Gastroesophageal sphincter (tissue), 3 donors: ENCODE measurements at regions not wholly inside any gene's neighbourhood (a gene's known extent, or its start where the extent isn't known, plus 50 kb on each side); places are given as distances from the start of the nearest gene placed in this dataset.

Experiments used
- EP300 ChIP-seq: sonication (generic); formaldehyde crosslinking; IDR thresholded peaks from one replicate; pipeline ENCODE4 v1.6.1; 2017; ENCODE audit warnings: antibody characterized with exemption, mild to moderate bottlenecking
- POLR2A ChIP-seq, 2 donors: fragments of 450-650 bp; IDR thresholded peaks; one replicate each; pipeline ENCODE4 v1.6.1; 2017; ENCODE audit warnings: antibody characterized with exemption in 2 of 2, mild to moderate bottlenecking in 2 of 2, moderate library complexity in 1 of 2
- POLR2AphosphoS5 ChIP-seq: sonication (generic); formaldehyde crosslinking; IDR thresholded peaks from one replicate; pipeline ENCODE4 v1.6.1; 2017; ENCODE audit warnings: antibody characterized with exemption
- TF ChIP-seq, protein P1 (sequence below), 4 experiments: fragments of 200-600 bp in 2 of 4; fragments of 450-650 bp in 2 of 4; sonication (generic) in 1 of 4; IDR thresholded peaks; one replicate each; pipeline ENCODE4 v1.5.1; 2017 to 2019; ENCODE audit warnings: antibody characterized with exemption in 4 of 4, mild to moderate bottlenecking in 2 of 4, moderate library complexity in 2 of 4

DNA sequence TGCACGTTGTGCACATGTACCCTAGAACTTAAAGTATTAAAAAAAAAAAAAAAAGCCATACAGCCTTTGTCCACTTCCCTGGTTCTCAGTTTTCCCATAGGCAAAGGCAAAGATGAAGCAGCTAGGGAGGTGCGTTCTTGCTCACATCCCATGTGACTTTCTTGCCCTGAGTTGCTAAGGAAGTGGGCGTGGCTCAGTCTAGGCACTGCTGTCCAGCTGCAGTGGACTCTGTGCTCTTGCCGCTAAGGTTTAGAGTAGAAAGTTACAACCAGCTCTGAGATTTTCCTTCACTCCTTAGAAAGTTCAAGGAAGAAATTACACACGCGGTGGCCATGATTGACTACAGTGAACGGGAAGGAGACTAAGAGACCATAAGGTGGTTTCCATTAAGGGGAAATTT, 144.7 kb downstream of the NAA11 start:
- TF ChIP-seq, protein P1, sequence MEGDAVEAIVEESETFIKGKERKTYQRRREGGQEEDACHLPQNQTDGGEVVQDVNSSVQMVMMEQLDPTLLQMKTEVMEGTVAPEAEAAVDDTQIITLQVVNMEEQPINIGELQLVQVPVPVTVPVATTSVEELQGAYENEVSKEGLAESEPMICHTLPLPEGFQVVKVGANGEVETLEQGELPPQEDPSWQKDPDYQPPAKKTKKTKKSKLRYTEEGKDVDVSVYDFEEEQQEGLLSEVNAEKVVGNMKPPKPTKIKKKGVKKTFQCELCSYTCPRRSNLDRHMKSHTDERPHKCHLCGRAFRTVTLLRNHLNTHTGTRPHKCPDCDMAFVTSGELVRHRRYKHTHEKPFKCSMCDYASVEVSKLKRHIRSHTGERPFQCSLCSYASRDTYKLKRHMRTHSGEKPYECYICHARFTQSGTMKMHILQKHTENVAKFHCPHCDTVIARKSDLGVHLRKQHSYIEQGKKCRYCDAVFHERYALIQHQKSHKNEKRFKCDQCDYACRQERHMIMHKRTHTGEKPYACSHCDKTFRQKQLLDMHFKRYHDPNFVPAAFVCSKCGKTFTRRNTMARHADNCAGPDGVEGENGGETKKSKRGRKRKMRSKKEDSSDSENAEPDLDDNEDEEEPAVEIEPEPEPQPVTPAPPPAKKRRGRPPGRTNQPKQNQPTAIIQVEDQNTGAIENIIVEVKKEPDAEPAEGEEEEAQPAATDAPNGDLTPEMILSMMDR (IDR thresholded peaks at IDR 0.05): no peak
- TF ChIP-seq POLR2AphosphoS5: no peak
- no peak for TF ChIP-seq EP300
- no peak for TF ChIP-seq POLR2A (IDR thresholded peaks at IDR 0.05)
